Upper lobe of left lung (tissue), 4 donors: ENCODE measurements at regions not wholly inside any gene's neighbourhood (a gene's known extent, or its start where the extent isn't known, plus 50 kb on each side); places are given as distances from the start of the nearest gene placed in this dataset.

Experiments
- CTCF ChIP-seq, 6 experiments: fragments of 450-650 bp in 4 of 6; fragments of 200-600 bp in 2 of 6; sonication (generic) in 2 of 6; IDR thresholded peaks; one replicate each; pipeline ENCODE4 v1.5.1; 2016 to 2019; ENCODE audit warnings: antibody characterized with exemption in 6 of 6
- EP300 ChIP-seq, 4 donors: sonication (generic); formaldehyde crosslinking; IDR thresholded peaks; one replicate each; pipeline ENCODE4 v1.5.1; 2017; ENCODE audit warnings: antibody characterized with exemption in 4 of 4, control low read depth in 2 of 4
- POLR2AphosphoS5 ChIP-seq, 2 donors: sonication (generic); formaldehyde crosslinking; IDR thresholded peaks; one replicate each; pipeline ENCODE4 v1.5.1; 2017; ENCODE audit warnings: antibody characterized with exemption in 2 of 2

GRCh38 chr2:22801071-22801470, 583.9 kb upstream of the KLHL29 start:
- TF ChIP-seq CTCF (IDR thresholded peaks at IDR 0.05) = no peak
- TF ChIP-seq EP300 (IDR thresholded peaks at IDR 0.05) = no peak
- TF ChIP-seq POLR2AphosphoS5 (IDR thresholded peaks at IDR 0.05) = no peak
